ENCODE measurements at regions not wholly inside any gene's neighbourhood (a gene's known extent, or its start where the extent isn't known, plus 50 kb on each side); places are given as distances from the start of the nearest gene placed in this dataset.
A peak's percentile ranks its signal among the peaks of the same experiment; 100 is the strongest.

GRCh38 chr3:41094351-41094750 is 105.0 kb upstream of the CTNNB1 start:
- 89% methylated on average over 4 of the region's 4 CpGs for WGBS (ENCODE audit: insufficient coverage)
- H3K27me3 ChIP-seq (ENCODE audit: control insufficient read depth in 2 of 2, insufficient read depth in 2 of 2, low read length in 2 of 2): no peaks in the 10 kb centered on the region
- Mint-ChIP-seq H3K27ac (peak overlapping the region in 1 of 7 donors; percentile 19), H3K27me3 (ENCODE audit: low read depth in 3 of 3) (peaks cover 0 to 6% (median 3%) of the 10 kb centered on the region in 3 donors), H3K36me3 (no peaks in the 10 kb centered on the region), H3K4me1 (no peaks in the 10 kb centered on the region), H3K9me3 (peaks cover 0 to 3% (median 2%) of the 10 kb centered on the region in 7 donors), H3K4me3 (no peak overlapping the region)
- DNase-seq: no peak
- no peak overlapping the region for H3K9ac ChIP-seq (ENCODE audit: insufficient read depth, low read length, poor library complexity, severe bottlenecking)
- no peak overlapping the region for H3K4me2 ChIP-seq (replicated peaks; ENCODE audit: extremely low read depth, low read length, poor library complexity, severe bottlenecking)
- H3K9me3 ChIP-seq (replicated peaks in 1 of 2; ENCODE audit: control insufficient read depth in 1 of 2, insufficient read depth in 1 of 2, low read length in 2 of 2): no peaks in the 10 kb centered on the region
- no peaks in the 10 kb centered on the region for H3K4me1 ChIP-seq (ENCODE audit: control insufficient read depth in 1 of 2, insufficient read depth in 2 of 2, low read length in 2 of 2)
- H4K20me1 ChIP-seq (ENCODE audit: insufficient read depth, low read length): no peaks in the 10 kb centered on the region
- H3K27ac ChIP-seq (ENCODE audit: low read depth in 1 of 2, low read length in 2 of 2): no peak overlapping the region
- H3K79me2 ChIP-seq (ENCODE audit: insufficient read depth, low read length): no peaks in the 10 kb centered on the region
- H3K4me3 ChIP-seq (replicated peaks in 1 of 3; ENCODE audit: low read depth in 2 of 3, low read length in 3 of 3): no peak overlapping the region
- TF ChIP-seq CTCF (IDR thresholded peaks at IDR 0.05): no peak
- H3K36me3 ChIP-seq (replicated peaks in 1 of 2; ENCODE audit: control insufficient read depth in 1 of 2, insufficient read depth in 2 of 2, low read length in 2 of 2): no peaks in the 10 kb centered on the region
- no peak overlapping the region for H2AFZ ChIP-seq (ENCODE audit: insufficient read depth, low read depth, low read length, poor library complexity, severe bottlenecking)
- intact Hi-C loops (cut with micrococcal nuclease): no loop called here

- WGBS (ENCODE audit: insufficient coverage): 83% methylated on average over 1 of the region's 8 CpGs
- intact Hi-C loops (cut with micrococcal nuclease): no loop called here
- H4K20me1 ChIP-seq (ENCODE audit: insufficient read depth, low read length): no peaks in the 10 kb centered on the region
- H3K36me3 ChIP-seq (replicated peaks in 1 of 2; ENCODE audit: control insufficient read depth in 1 of 2, insufficient read depth in 2 of 2, low read length in 2 of 2): no peaks in the 10 kb centered on the region
- DNase-seq: no peak
- no peaks in the 10 kb centered on the region for H3K4me1 ChIP-seq (ENCODE audit: control insufficient read depth in 1 of 2, insufficient read depth in 2 of 2, low read length in 2 of 2)
- H3K4me3 ChIP-seq (replicated peaks in 1 of 3; ENCODE audit: low read depth in 2 of 3, low read length in 3 of 3): no peak overlapping the region
- Mint-ChIP-seq H3K4me3 (no peak overlapping the region), H3K9me3 (peaks cover 0 to 6% (median 2%) of the 10 kb centered on the region in 7 donors), H3K36me3 (no peaks in the 10 kb centered on the region), H3K27ac (no peak overlapping the region), H3K4me1 (no peaks in the 10 kb centered on the region), H3K27me3 (ENCODE audit: low read depth in 3 of 3) (peaks cover 0 to 6% (median 3%) of the 10 kb centered on the region in 3 donors)
- no peaks in the 10 kb centered on the region for H3K27me3 ChIP-seq (ENCODE audit: control insufficient read depth in 2 of 2, insufficient read depth in 2 of 2, low read length in 2 of 2)
- no peaks in the 10 kb centered on the region for H3K79me2 ChIP-seq (ENCODE audit: insufficient read depth, low read length)
- H2AFZ ChIP-seq (ENCODE audit: insufficient read depth, low read depth, low read length, poor library complexity, severe bottlenecking): no peak overlapping the region
- no peak for TF ChIP-seq CTCF (IDR thresholded peaks at IDR 0.05)
- no peak overlapping the region for H3K27ac ChIP-seq (ENCODE audit: low read depth in 1 of 2, low read length in 2 of 2)
- H3K9ac ChIP-seq (ENCODE audit: insufficient read depth, low read length, poor library complexity, severe bottlenecking): no peak overlapping the region
- no peaks in the 10 kb centered on the region for H3K9me3 ChIP-seq (replicated peaks in 1 of 2; ENCODE audit: control insufficient read depth in 1 of 2, insufficient read depth in 1 of 2, low read length in 2 of 2)
- no peak overlapping the region for H3K4me2 ChIP-seq (replicated peaks; ENCODE audit: extremely low read depth, low read length, poor library complexity, severe bottlenecking)
Observed at GRCh38 chr3:41095702-41096101, 103.6 kb upstream of the CTNNB1 start.

Measured in CD14-positive monocyte (primary cell).